SK-N-SH treated with all-trans-retinoic acid at 6 μM for 48 hours (cell line): ENCODE measurements at regions not wholly inside any gene's neighbourhood (a gene's known extent, or its start where the extent isn't known, plus 50 kb on each side); places are given as distances from the start of the nearest gene placed in this dataset.

ENCODE experiments used
- ATAC-seq: fragments of 200-7000 bp; cut with Tn5 transposase; 3 replicates; pipeline ENCODE4 v1.9.1; 2020; ENCODE audit warnings: mild to moderate bottlenecking, moderate library complexity
- ARNTL ChIP-seq: fragments of 450-650 bp; formaldehyde crosslinking; IDR thresholded peaks from 2 replicates; pipeline ENCODE4 v1.5.0; 2020; ENCODE audit warnings: low read depth, mild to moderate bottlenecking, moderate library complexity, borderline replicate concordance
- BACH2 ChIP-seq: fragments of 250-450 bp; sonication (Bioruptor Pico); IDR thresholded peaks from 2 replicates; pipeline ENCODE4 v1.9.0; 2021; ENCODE audit warnings: mild to moderate bottlenecking, borderline replicate concordance
- CREB5 ChIP-seq: fragments of 250-450 bp; sonication (Bioruptor Pico); IDR thresholded peaks from 2 replicates; pipeline ENCODE4 v1.5.1; 2020; ENCODE audit warnings: low read depth, mild to moderate bottlenecking, moderate library complexity
- CSDC2 ChIP-seq: fragments of 250-450 bp; sonication (Bioruptor Pico); IDR thresholded peaks from 2 replicates; pipeline ENCODE4 v1.5.0; 2020; ENCODE audit warnings: mild to moderate bottlenecking, moderate library complexity
- CSRNP3 ChIP-seq: fragments of 250-450 bp; sonication (Bioruptor Pico); IDR thresholded peaks from 2 replicates; pipeline ENCODE4 v1.5.1; 2021; ENCODE audit warnings: mild to moderate bottlenecking, moderate library complexity
- GLIS3 ChIP-seq: fragments of 250-450 bp; sonication (Bioruptor Pico); IDR thresholded peaks from 2 replicates; pipeline ENCODE4 v1.5.0; 2020; ENCODE audit warnings: mild to moderate bottlenecking, moderate library complexity
- ISL1 ChIP-seq: fragments of 250-450 bp; sonication (Bioruptor Pico); IDR thresholded peaks from 2 replicates; pipeline ENCODE4 v2.1.2; 2022; ENCODE audit warnings: mild to moderate bottlenecking, moderate library complexity
- OSR1 ChIP-seq: fragments of 250-450 bp; sonication (Bioruptor Pico); IDR thresholded peaks from 2 replicates; pipeline ENCODE4 v1.8.0; 2022; ENCODE audit warnings: moderate library complexity, mild to moderate bottlenecking, inconsistent platforms
- PATZ1 ChIP-seq: fragments of 250-450 bp; sonication (Bioruptor Pico); IDR thresholded peaks from 2 replicates; pipeline ENCODE4 v1.8.0; 2020; ENCODE audit warnings: mild to moderate bottlenecking, moderate library complexity, borderline replicate concordance
- POU6F1 ChIP-seq: fragments of 250-450 bp; sonication (Bioruptor Pico); IDR thresholded peaks from 2 replicates; pipeline ENCODE4 v1.8.0; 2021; ENCODE audit warnings: low read depth, mild to moderate bottlenecking, moderate library complexity, borderline replicate concordance
- PPARA ChIP-seq: fragments of 250-450 bp; sonication (Bioruptor Pico); IDR thresholded peaks from 2 replicates; pipeline ENCODE4 v1.5.0; 2020; ENCODE audit warnings: mild to moderate bottlenecking, borderline replicate concordance
- RARB ChIP-seq: fragments of 250-450 bp; sonication (Bioruptor Pico); IDR thresholded peaks from 2 replicates; pipeline ENCODE4 v1.8.0; 2021; ENCODE audit warnings: mild to moderate bottlenecking, moderate library complexity
- SNAI2 ChIP-seq: fragments of 250-450 bp; sonication (Bioruptor Pico); IDR thresholded peaks from 2 replicates; pipeline ENCODE4 v1.5.0; 2020; ENCODE audit warnings: mild to moderate bottlenecking, moderate library complexity
- TOX ChIP-seq: fragments of 250-450 bp; sonication (Bioruptor Pico); IDR thresholded peaks from 2 replicates; pipeline ENCODE4 v1.8.0; 2021; ENCODE audit warnings: mild to moderate bottlenecking, moderate library complexity, borderline replicate concordance
- TSHZ2 ChIP-seq: fragments of 250-450 bp; sonication (Bioruptor Pico); IDR thresholded peaks from 2 replicates; pipeline ENCODE4 v1.5.0; 2020; ENCODE audit warnings: mild to moderate bottlenecking, moderate library complexity
- ZC3H10 ChIP-seq: fragments of 250-450 bp; sonication (Bioruptor Pico); IDR thresholded peaks from 2 replicates; pipeline ENCODE4 v1.5.1; 2021; ENCODE audit warnings: mild to moderate bottlenecking, moderate library complexity
- ZFP3 ChIP-seq: fragments of 250-450 bp; sonication (Bioruptor Pico); IDR thresholded peaks from 2 replicates; pipeline ENCODE4 v1.5.0; 2020; ENCODE audit warnings: mild to moderate bottlenecking, moderate library complexity
- ZFP30 ChIP-seq: fragments of 450-650 bp; formaldehyde crosslinking; IDR thresholded peaks from 2 replicates; pipeline ENCODE4 v1.5.0; 2022; ENCODE audit warnings: mild to moderate bottlenecking, moderate library complexity
- ZNF565 ChIP-seq: fragments of 450-650 bp; formaldehyde crosslinking; conservative IDR thresholded peaks from 2 replicates; pipeline ENCODE4 v1.5.0; 2020; ENCODE audit warnings: low read depth, mild to moderate bottlenecking, moderate library complexity
- ZNF70 ChIP-seq: fragments of 450-650 bp; formaldehyde crosslinking; IDR thresholded peaks from 2 replicates; pipeline ENCODE4 v1.5.0; 2020; ENCODE audit warnings: mild to moderate bottlenecking, moderate library complexity
- ZNF8 ChIP-seq: fragments of 450-650 bp; formaldehyde crosslinking; IDR thresholded peaks from 2 replicates; pipeline ENCODE4 v1.5.0; 2020; ENCODE audit warnings: mild to moderate bottlenecking, moderate library complexity

GRCh38 chr5:130743092-130743491 is 422.0 kb downstream of the HINT1 start:
- no peak for ATAC-seq
- TF ChIP-seq ZNF70 (no peak), ZNF565 (CRISPR knock-in tag) (no peak), PATZ1 (no peak), POU6F1 (CRISPR knock-in tag) (no peak), CREB5 (CRISPR knock-in tag) (no peak), OSR1 (CRISPR knock-in tag) (no peak), TOX (CRISPR knock-in tag) (no peak), CSRNP3 (CRISPR knock-in tag) (no peak), ZNF8 (CRISPR knock-in tag) (no peak), ZC3H10 (CRISPR knock-in tag) (no peak), TSHZ2 (no peak), RARB (no peak), ZFP3 (no peak), GLIS3 (CRISPR knock-in tag) (no peak), BACH2 (CRISPR knock-in tag) (no peak), ARNTL (no peak), PPARA (CRISPR knock-in tag) (no peak), CSDC2 (CRISPR knock-in tag) (no peak), ISL1 (no peak), SNAI2 (CRISPR knock-in tag) (no peak)
- TF ChIP-seq, all 23 proteins: peak for 0

- TF ChIP-seq ZC3H10 (CRISPR knock-in tag) = no peak
- TF ChIP-seq, all 23 proteins: peak for 0
- ATAC-seq = no peak
Observed at GRCh38 chr5:130740047-130740569, 424.9 kb downstream of the HINT1 start.

- no peak for ATAC-seq
- TF ChIP-seq CSDC2 (CRISPR knock-in tag) = no peak
- TF ChIP-seq TSHZ2 = no peak
- no peak for TF ChIP-seq GLIS3 (CRISPR knock-in tag)
- no peak for TF ChIP-seq ZFP3
- TF ChIP-seq RARB = no peak
- no peak for TF ChIP-seq CSRNP3 (CRISPR knock-in tag)
- no peak for TF ChIP-seq ARNTL
- TF ChIP-seq CREB5 (CRISPR knock-in tag) = no peak
- no peak for TF ChIP-seq ZNF8 (CRISPR knock-in tag)
- TF ChIP-seq ISL1 = no peak
- no peak for TF ChIP-seq BACH2 (CRISPR knock-in tag)
- TF ChIP-seq OSR1 (CRISPR knock-in tag) = no peak
- no peak for TF ChIP-seq SNAI2 (CRISPR knock-in tag)
- no peak for TF ChIP-seq ZFP30 (CRISPR knock-in tag)
- TF ChIP-seq ZNF565 (CRISPR knock-in tag) = no peak
Observed at GRCh38 chr5:130731839-130732238, 433.2 kb downstream of the HINT1 start.
